Stimulated activated CD4-positive, alpha-beta T cell treated with anti-CD3 and anti-CD28 coated beads, Interleukin-1b, Interleukin-23, amount 100 ng/mL, for 24 hours (primary cell): ENCODE measurements at regions not wholly inside any gene's neighbourhood (a gene's known extent, or its start where the extent isn't known, plus 50 kb on each side); places are given as distances from the start of the nearest gene placed in this dataset.

Experiments used
- DNase-seq, 4 experiments: peaks; one replicate each; pipeline ENCODE4 v3.0.0-alpha.2; 2020; ENCODE audit warnings: low read depth in 4 of 4, low spot score in 1 of 4

GRCh38 chr6:92181347-92181746 is 1238.0 kb downstream of the EPHA7 start:
- no peak for DNase-seq

DNA sequence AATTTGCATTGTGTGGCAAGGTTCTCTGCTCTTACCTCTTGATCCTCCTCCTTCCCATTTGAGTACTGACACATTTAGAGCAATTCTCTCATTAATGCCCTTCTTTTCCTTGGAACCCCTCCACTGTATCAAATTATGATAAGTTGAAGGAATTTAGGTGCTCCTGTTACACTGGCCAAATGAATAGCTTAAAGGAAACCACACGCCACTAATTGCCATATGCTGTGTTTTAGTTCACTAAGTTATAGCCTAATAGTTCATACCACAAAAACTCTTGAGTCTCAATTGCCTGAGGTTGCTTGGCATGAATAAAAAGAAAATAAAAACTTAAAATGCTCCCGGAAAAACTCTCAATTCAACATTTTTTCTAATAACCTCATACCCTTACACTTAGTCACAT is 1239.3 kb downstream of the EPHA7 start:
- DNase-seq = no peak

DNA sequence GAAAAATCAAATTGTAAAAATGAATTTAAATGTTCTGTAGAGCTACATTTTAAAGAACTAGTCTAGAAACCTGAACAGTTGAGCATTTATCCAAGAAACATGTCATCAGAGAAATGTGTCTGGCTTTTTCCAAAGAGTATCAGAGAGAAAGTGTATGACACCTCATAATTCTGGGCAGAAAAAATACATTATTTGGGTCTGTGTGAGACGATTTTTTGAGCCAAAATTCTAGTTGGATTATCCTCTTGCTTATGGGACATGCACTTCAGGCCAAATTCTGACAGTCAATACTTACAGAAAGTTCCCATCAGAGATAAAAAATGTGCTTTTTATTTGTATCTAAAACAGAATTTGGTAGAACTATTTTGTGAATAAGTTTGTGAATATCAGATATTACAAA is 1242.7 kb downstream of the EPHA7 start:
- no peak for DNase-seq

DNA sequence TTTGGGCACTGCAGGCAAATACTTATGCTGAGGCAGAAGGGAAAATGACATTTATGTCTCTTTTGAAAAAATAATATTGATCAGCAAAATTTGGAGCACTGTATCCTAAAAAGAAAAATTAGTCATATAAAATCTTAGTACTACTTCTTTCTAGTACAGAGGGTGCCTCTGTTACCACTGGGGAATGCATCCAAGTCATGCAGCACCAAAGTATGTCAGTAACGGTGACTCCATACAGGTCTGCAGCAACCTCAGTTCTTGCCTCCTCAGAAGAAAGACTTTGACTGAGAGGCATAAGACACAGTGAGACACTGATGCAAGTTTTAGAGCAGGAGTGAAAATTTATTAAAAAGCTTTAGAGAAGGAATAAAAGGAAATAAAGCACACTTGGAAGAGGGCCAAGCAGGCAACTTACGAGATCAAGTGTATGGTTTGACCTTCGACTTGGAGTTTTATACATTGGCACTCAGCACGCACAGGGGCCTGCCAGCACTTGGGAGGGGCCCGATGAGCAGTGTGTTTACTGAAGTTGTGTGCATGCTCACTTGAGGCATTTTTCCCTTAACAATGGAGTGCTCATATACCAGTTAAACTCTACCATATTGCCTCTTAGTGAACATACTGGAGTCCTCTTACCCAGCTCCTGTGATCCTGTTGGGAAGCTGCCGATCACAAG is 1244.8 kb downstream of the EPHA7 start:
- no peak for DNase-seq

GRCh38 chr6:92169506-92169905 is 1249.9 kb downstream of the EPHA7 start:
- no peak for DNase-seq

DNA sequence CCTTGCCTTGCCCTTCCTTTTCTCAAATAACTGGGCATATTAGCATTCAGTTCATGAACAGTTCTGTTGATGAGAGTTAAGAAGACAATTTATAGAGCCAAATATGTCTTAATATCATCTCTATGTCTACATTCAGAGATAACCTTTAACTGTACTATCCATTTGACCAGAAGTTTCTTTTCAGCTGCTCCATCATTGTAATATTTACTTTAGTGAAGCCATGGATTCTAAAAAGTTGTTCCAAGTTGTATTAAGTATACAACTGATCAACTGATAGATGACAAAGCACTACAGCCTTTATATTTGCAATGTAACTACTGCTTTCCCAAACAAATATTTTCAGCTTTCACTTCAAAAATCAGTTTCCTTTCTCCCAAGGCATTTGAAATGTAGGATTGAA is 1252.7 kb downstream of the EPHA7 start:
- DNase-seq = no peak

- no peak for DNase-seq
Observed at GRCh38 chr6:92161953-92162352, 1257.4 kb downstream of the EPHA7 start.

GRCh38 chr6:92160226-92160625 is 1259.1 kb downstream of the EPHA7 start:
- no peak for DNase-seq

DNA sequence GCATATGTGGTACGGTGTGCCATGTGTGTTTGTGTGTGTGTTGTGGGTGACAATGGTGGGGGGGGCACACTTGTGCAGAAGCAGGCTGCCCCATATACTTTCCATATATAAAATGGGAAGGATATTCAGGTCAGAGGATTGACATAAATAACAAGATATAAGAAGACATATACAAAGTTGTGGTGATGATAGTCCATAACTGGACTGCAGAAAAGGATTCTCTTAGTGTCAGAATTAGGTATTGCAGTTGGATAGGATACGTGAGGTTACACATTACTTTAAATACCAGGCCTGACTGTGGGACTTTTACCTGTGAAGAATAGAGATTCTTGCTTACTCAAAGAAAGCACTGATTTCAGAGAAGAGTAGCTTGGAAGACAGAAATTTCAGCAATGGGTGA is 1260.3 kb downstream of the EPHA7 start:
- no peak for DNase-seq

GRCh38 chr6:92150553-92150952 is 1268.8 kb downstream of the EPHA7 start:
- DNase-seq = no peak

DNA sequence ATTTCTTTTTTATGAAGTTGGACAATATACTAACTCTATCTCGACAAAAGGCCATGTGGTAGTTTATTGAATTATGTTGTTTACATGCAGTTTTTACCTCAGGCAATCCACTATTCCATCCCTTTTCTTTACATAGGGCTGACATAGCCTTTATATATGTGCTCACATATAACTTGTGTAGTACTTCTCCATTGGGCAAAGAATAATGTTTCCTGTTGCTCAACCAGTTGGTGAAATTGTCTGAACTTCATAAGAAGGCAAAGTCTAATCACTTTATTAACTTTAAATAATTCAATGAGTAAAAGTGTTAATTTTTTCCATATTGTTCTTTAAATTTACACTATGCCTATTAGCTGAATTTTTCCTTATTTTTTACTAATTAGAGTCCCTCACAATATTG is 1272.1 kb downstream of the EPHA7 start:
- DNase-seq = no peak

GRCh38 chr6:92139601-92140000 is 1279.8 kb downstream of the EPHA7 start:
- no peak for DNase-seq

GRCh38 chr6:92132957-92133356 is 1286.4 kb downstream of the EPHA7 start:
- no peak for DNase-seq

- DNase-seq = no peak
Observed at GRCh38 chr6:92132457-92132856, 1286.9 kb downstream of the EPHA7 start.

- DNase-seq = no peak
Observed at GRCh38 chr6:92130944-92131343, 1288.4 kb downstream of the EPHA7 start.

GRCh38 chr6:92126983-92127382 is 1292.4 kb downstream of the EPHA7 start:
- DNase-seq = no peak

DNA sequence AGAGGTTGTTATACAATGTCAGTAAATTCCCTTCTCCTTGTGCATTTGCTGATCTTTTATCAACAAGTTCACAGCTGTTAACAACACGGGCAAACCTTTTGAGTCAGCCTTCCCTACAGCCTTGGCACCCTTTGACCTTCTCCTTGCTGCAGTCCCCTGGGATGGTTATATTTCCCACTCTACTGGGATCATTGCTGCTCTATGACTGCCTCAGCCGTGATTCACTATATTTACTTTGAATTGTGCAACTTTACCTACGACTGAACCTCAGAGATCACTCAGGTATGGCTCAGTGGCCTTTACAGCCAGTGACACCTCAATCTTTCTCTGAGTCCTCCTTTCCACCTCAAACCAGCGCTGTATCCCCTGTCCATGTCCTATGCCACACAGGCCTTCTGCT is 1293.3 kb downstream of the EPHA7 start:
- no peak for DNase-seq

- no peak for DNase-seq
Observed at GRCh38 chr6:92125681-92126080, 1293.7 kb downstream of the EPHA7 start.

- DNase-seq = no peak
Observed at GRCh38 chr6:92124200-92124651, 1295.1 kb downstream of the EPHA7 start.

DNA sequence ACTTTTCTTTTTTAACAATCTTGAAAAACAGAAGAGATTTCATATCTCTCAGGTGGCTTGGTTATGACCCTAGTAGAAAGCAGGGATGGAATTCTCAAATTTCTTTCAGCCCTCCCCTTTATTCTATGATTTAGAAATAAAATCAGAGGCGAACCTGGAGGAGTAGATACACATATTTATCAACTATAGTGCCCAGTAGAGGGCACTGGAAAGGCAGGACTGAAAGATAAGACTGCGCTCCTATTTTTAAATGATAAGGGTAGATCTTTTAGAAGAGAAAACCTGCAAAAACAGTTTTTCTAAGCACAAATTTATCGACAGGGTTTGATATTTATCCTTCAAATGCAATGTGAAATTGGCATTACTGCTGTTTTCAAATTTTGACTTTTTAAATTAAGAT is 1296.6 kb downstream of the EPHA7 start:
- DNase-seq = no peak

DNA sequence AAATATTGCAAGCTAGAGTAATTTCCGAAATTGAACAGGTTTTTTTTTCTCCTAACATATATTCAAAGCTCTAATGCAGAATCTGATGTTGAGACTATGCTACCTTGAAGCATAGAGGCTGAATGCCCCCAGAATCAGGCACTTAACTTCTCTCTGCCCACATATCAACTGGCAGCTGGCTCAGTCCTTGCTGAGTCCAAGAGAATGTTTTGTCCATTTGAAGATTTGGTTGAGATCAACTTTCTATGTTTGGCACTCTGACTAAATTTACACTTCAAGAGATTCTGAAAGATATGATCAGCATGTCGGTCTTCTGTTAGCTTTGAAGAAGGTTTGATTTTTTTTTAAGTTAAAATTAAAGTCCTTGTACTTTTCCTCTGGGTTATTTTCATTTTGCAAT is 1298.1 kb downstream of the EPHA7 start:
- no peak for DNase-seq

- no peak for DNase-seq
Observed at GRCh38 chr6:92117800-92118199, 1301.6 kb downstream of the EPHA7 start.

DNA sequence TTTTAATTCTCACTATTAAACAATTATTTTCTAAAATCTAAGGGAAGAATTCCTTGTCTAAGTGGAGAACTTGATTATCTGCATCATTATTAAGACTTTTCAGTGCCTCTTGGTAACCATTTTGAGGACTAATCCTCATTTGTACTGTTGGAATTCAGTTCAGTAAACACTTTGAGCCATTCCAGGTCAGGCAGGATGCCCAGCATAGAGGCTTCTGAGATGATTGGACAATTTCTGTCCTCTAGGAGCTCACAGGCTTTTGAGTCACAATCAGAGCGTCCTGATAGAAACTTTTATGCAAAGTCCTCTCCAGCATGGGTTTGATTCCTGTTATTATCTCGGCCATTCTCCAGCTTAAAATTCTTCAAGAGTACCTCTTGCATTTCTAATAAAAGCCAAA is 1304.6 kb downstream of the EPHA7 start:
- no peak for DNase-seq
